Smooth muscle cell (in vitro differentiated cells): ENCODE measurements at regions not wholly inside any gene's neighbourhood (a gene's known extent, or its start where the extent isn't known, plus 50 kb on each side); places are given as distances from the start of the nearest gene placed in this dataset.

Experiments
- DNase-seq: peaks from one replicate; lab custom pipeline; 2025; ENCODE audit not compliant: unreplicated experiment; lab: John Stamatoyannopoulos, UW
- H2AFZ ChIP-seq: fragments of 200-600 bp; sonication (generic); 2 replicates; pipeline ENCODE4 v1.6.0; 2016; ENCODE audit warnings: antibody characterized with exemption, low read depth, mild to moderate bottlenecking
- H3F3A ChIP-seq: fragments of 200-600 bp; sonication (generic); 2 replicates; pipeline ENCODE4 v1.6.0; 2017; ENCODE audit warnings: antibody characterized with exemption, low read depth
- H3K27ac ChIP-seq: fragments of 200-600 bp; sonication (generic); 2 replicates; pipeline ENCODE4 v1.5.1; 2016; ENCODE audit warnings: low read depth, mild to moderate bottlenecking
- H3K27me3 ChIP-seq: fragments of 200-600 bp; sonication (generic); 2 replicates; pipeline ENCODE4 v1.6.1; 2016; ENCODE audit warnings: low read depth, mild to moderate bottlenecking
- H3K36me3 ChIP-seq: fragments of 200-600 bp; sonication (generic); 2 replicates; pipeline ENCODE4 v1.5.1; 2016; ENCODE audit warnings: low read depth
- H3K4me1 ChIP-seq: fragments of 200-600 bp; sonication (generic); 2 replicates; pipeline ENCODE4 v1.5.1; 2016; ENCODE audit warnings: low read depth
- H3K4me2 ChIP-seq: fragments of 200-600 bp; sonication (generic); 2 replicates; pipeline ENCODE4 v1.6.0; 2016; ENCODE audit warnings: mild to moderate bottlenecking
- H3K4me3 ChIP-seq: fragments of 200-600 bp; sonication (generic); 2 replicates; pipeline ENCODE4 v1.5.1; 2016; ENCODE audit warnings: mild to moderate bottlenecking
- H3K79me2 ChIP-seq: fragments of 200-600 bp; sonication (generic); 2 replicates; pipeline ENCODE4 v1.6.0; 2016; ENCODE audit warnings: low read depth, mild to moderate bottlenecking
- H3K9ac ChIP-seq: fragments of 200-600 bp; sonication (generic); 2 replicates; pipeline ENCODE4 v1.6.0; 2016; ENCODE audit warnings: low read depth
- H3K9me3 ChIP-seq: fragments of 200-600 bp; sonication (generic); replicated peaks from 2 replicates; pipeline ENCODE4 v1.5.1; 2016; ENCODE audit warnings: low read depth
- H4K20me1 ChIP-seq: fragments of 200-600 bp; sonication (generic); 2 replicates; pipeline ENCODE4 v1.6.0; 2016; ENCODE audit warnings: low read depth
- WGBS: methylation state at CpG from one replicate; pipeline ENCODE4 v1.1.7; 2016; ENCODE audit warnings: low lambda C conversion rate; 5-methylcytosine and 5-hydroxymethylcytosine counted together
- TF ChIP-seq, protein P1 (sequence below): fragments of 200-600 bp; sonication (generic); IDR thresholded peaks from 2 replicates; pipeline ENCODE4 v1.5.1; 2017; ENCODE audit warnings: borderline replicate concordance, mild to moderate bottlenecking, antibody characterized with exemption; ENCODE audit not compliant: insufficient read depth, poor library complexity, severe bottlenecking

DNA sequence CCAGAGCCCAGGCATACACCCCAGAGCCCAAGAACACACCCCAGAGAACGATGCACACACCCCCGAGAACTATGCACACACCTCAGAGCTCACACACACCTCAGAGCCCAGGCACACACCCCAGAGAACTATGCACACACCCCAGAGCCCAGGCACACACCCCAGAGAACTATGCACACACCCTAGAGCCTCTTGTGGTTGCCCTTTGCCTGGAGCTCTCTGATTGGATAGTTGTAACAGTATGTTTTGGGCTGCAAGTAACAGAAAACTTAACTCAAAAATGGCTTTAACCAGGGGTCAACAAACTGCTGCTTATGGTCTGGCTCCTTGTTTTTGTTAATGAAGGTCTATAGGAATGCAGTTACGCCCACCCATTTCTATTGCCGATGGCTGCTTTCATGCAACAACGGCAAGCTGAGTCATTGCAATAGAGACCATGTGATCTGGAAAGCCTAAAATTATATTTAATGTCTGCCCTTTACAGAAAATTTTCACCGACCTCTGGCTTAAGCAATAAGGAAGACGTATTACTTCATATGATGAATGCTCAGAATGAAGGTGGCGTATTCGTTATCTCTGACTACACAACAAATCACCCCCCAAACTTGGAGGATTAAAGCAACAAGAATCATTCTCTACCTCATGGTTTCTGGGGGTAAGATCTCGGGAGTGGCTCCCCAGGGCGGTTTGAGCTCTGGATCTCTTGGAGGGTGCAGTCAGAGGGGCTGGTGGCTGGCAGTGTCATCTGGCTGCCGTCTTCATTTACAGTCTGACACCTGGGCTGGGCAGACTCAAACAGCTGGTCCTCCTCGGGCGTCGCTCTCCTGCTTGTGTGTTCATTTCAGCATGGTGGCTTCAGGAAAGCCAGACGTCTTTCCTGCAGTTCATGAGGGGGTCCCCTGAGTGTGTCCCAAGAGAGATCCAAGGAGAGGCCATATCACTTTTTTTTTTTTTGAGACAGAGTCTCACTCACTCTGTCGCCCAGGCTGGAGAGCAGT, 66.3 kb upstream of the NCOR2 start:
- no peaks in the 10 kb centered on the region for H4K20me1 ChIP-seq
- H3K27me3 ChIP-seq = no peaks in the 10 kb centered on the region
- TF ChIP-seq, protein P1, sequence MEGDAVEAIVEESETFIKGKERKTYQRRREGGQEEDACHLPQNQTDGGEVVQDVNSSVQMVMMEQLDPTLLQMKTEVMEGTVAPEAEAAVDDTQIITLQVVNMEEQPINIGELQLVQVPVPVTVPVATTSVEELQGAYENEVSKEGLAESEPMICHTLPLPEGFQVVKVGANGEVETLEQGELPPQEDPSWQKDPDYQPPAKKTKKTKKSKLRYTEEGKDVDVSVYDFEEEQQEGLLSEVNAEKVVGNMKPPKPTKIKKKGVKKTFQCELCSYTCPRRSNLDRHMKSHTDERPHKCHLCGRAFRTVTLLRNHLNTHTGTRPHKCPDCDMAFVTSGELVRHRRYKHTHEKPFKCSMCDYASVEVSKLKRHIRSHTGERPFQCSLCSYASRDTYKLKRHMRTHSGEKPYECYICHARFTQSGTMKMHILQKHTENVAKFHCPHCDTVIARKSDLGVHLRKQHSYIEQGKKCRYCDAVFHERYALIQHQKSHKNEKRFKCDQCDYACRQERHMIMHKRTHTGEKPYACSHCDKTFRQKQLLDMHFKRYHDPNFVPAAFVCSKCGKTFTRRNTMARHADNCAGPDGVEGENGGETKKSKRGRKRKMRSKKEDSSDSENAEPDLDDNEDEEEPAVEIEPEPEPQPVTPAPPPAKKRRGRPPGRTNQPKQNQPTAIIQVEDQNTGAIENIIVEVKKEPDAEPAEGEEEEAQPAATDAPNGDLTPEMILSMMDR = no peak
- H3K27ac ChIP-seq = peak overlapping the region; percentile 31
- 73% methylated on average over 17 of the region's 17 CpGs for WGBS
- no peak overlapping the region for H3K4me3 ChIP-seq
- no peak overlapping the region for H3K4me2 ChIP-seq
- no peaks in the 10 kb centered on the region for H3K9me3 ChIP-seq
- peaks cover 3% of the 10 kb centered on the region for H3K4me1 ChIP-seq
- H2AFZ ChIP-seq = no peak overlapping the region
- H3K9ac ChIP-seq = no peak overlapping the region
- H3K79me2 ChIP-seq = no peaks in the 10 kb centered on the region
- no peaks in the 10 kb centered on the region for H3K36me3 ChIP-seq
- no peaks in the 10 kb centered on the region for H3F3A ChIP-seq
- no peak for DNase-seq

DNA sequence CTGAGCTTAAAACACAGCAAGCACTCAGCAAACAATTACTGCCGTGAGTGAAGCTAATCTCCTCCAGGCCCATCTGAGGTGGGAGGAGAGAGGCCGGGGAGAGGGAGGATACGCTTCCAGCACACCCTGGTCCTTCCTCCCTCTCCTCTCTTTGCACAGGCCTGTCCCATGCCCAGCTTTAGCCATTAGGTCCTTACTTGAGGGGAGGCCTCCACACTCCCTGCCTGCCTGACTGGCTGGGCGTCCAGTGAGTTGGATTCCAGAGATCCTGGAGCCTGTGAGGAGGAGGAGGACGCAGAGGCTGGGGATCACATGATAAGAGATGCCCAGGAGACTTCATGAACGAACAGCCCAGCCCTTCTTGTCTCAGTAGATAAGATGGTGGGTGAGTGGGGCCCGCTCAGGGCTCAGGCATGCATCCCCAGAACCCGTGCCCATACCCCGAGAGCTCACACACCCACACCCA, 65.1 kb upstream of the NCOR2 start:
- H3K79me2 ChIP-seq = no peaks in the 10 kb centered on the region
- H4K20me1 ChIP-seq = no peaks in the 10 kb centered on the region
- no peaks in the 10 kb centered on the region for H3K9me3 ChIP-seq
- no peak overlapping the region for H3K9ac ChIP-seq
- DNase-seq = no peak
- H3K4me1 ChIP-seq = peaks cover 3% of the 10 kb centered on the region
- H3F3A ChIP-seq = no peaks in the 10 kb centered on the region
- no peaks in the 10 kb centered on the region for H3K27me3 ChIP-seq
- H2AFZ ChIP-seq = peak overlapping the region; percentile 50
- H3K4me2 ChIP-seq = no peak overlapping the region
- H3K36me3 ChIP-seq = no peaks in the 10 kb centered on the region
- no peak overlapping the region for H3K4me3 ChIP-seq
- 14% methylated on average over 9 of the region's 9 CpGs for WGBS
- TF ChIP-seq, protein P1 = no peak
- H3K27ac ChIP-seq = peak overlapping the region; percentile 17

DNA sequence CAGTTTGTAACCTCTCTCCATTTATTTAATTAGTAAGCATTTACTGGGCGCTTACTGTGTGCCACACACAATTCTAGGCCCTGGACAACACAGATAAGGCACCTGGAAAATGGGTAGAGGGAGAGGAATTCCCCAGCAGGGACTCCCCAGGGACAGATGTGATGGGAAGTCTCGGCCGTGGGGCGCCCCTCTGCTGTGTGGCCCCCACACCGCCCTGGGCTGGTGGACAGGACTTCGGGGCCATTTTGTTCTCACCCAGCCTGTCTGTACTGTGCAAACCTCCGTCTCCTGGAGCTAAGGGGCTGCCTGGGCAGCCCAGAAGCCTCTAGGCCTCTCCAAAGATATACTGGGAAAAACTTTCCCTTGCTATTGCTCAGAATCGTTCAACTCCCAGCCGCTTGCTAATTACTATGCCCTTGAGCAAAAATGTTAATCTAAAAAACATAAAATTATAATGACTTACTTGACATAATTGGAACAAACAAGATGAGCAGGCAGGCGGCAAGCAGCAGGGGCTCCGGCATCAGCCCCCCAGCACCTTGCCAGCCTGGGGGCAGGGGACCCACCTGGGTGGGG, 64.4 kb upstream of the NCOR2 start:
- no peak overlapping the region for H2AFZ ChIP-seq
- H3K27me3 ChIP-seq = no peaks in the 10 kb centered on the region
- H3K36me3 ChIP-seq = no peaks in the 10 kb centered on the region
- peaks cover 3% of the 10 kb centered on the region for H3K4me1 ChIP-seq
- H3K4me3 ChIP-seq = no peak overlapping the region
- no peaks in the 10 kb centered on the region for H3K79me2 ChIP-seq
- H3K27ac ChIP-seq = peak overlapping the region; percentile 17
- H3K4me2 ChIP-seq = no peak overlapping the region
- 86% methylated on average over 11 of the region's 11 CpGs for WGBS
- H3F3A ChIP-seq = no peaks in the 10 kb centered on the region
- no peaks in the 10 kb centered on the region for H4K20me1 ChIP-seq
- H3K9ac ChIP-seq = no peak overlapping the region
- no peaks in the 10 kb centered on the region for H3K9me3 ChIP-seq
- TF ChIP-seq, protein P1 = no peak
- no peak for DNase-seq
